Activated CD4-positive, alpha-beta T cell treated with anti-CD3 and anti-CD28 coated beads for 4 hours (primary cell): ENCODE measurements at regions not wholly inside any gene's neighbourhood (a gene's known extent, or its start where the extent isn't known, plus 50 kb on each side); places are given as distances from the start of the nearest gene placed in this dataset.
"Not testable (repeated sequence)": the region's sequence is repeated elsewhere in the genome, so short reads cannot be mapped to it uniquely, and the experiment has no call there.

ENCODE experiments used
- DNase-seq, 2 donors: peaks; one replicate each; pipeline ENCODE4 v3.0.0-alpha.2; 2020

- DNase-seq, result no peak
These were observed 50.7 kb upstream of the SYNDIG1 start for GRCh38 chr20:24418731-24419130.

DNA sequence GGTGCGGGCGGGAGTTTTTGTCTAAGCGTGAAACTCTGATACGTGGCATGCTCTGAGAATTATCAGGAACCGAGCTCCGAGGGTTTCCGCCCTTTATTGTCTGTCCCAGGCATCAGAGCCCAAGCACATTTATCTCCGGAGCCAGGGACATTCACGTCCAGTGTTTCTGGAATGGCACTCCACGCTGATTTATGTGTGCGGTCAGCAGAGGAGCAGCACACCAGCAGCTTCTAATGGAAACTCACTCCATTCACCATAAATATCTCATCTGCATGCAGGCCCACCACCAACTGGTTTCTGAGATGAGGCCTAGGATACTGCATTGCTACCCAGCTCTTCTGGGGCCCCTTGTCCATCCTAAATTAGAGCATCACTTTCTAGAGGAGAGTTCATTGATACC is 51.9 kb upstream of the SYNDIG1 start:
- DNase-seq, result no peak

GRCh38 chr20:24415444-24415843 is 54.0 kb upstream of the SYNDIG1 start:
- DNase-seq, result not testable (repeated sequence)

DNA sequence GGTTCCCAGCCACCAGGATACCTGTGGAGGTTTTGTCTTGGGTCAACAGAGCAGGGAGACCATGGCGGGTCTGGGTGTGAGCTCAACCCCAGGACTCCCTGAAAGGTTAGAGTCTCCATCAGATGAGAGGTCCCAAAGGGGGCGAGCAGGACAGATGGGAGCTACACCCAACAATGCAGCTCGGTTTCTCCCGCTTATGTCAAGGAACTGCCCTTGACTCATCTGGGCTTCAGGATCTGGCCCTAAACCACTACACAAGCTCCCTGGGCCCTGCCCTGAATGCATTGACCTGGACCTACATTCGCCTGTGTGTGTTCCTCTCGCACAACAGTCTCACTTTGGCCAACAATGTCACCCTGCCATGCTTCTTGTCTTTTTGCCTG is 57.6 kb upstream of the SYNDIG1 start:
- DNase-seq, result no peak

DNA sequence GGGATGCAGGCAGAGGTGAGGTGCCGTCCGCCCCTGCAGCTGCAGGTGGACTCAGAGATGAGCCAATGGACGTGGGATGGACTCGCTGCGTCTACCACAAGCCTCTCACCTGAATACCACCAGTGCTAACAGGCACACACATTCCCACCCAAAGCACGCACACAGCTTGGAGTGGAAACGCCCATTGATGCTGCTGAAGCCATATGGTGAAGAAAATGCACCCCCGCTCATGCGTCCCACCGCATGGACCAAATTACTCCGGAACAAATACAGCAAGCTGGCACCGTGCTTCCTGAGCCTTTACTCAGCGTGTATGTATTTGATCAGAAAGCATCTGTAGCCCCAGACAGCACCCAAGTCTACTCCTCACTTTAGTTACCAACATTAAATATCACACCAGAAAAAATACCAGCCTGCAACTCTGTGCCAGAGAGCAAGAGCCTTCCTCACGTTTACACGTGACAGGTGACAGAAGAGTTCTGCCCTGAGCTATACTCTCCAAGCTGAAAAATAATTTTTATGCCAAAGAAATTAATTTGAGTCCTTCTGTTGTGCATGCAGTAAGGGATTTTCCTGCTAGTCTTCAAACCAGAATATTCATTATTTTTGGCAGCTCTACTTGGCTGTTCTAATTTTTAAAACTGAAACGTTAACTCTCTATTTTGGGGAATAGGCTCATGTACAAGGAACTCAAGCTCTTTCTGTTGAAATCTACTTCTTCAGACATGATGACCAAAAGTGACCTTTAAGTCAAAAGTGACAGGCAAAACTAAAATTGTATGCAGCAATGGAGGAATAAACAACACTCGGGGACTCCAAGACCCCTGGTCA is 58.2 kb upstream of the SYNDIG1 start:
- no peak for DNase-seq

DNA sequence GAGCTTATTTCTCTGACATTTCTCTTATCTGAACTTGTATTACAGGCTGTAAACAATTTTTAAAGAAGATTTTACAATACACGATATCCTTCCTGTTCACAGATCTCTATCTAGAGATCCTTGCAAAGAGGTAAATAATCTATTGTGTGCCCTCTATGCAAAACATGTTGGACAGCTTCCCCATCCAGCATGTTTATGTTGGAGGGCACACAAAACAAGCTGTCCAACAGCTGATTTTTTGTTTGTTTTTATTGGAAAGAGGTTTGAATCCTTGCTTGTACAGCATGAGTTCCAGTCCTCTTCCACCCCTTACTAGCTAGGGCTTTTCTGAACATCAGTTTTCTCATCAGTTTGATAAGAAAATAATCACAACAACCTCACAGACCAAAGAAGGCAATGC is 62.3 kb upstream of the SYNDIG1 start:
- DNase-seq, result no peak

- no peak for DNase-seq
These were observed 62.7 kb upstream of the SYNDIG1 start for GRCh38 chr20:24406750-24407149.

- no peak for DNase-seq
These were observed 63.2 kb upstream of the SYNDIG1 start for GRCh38 chr20:24406251-24406650.

GRCh38 chr20:24405810-24406209 is 63.6 kb upstream of the SYNDIG1 start:
- DNase-seq, result no peak

- no peak for DNase-seq
These were observed 66.0 kb upstream of the SYNDIG1 start for GRCh38 chr20:24403406-24403805.

DNA sequence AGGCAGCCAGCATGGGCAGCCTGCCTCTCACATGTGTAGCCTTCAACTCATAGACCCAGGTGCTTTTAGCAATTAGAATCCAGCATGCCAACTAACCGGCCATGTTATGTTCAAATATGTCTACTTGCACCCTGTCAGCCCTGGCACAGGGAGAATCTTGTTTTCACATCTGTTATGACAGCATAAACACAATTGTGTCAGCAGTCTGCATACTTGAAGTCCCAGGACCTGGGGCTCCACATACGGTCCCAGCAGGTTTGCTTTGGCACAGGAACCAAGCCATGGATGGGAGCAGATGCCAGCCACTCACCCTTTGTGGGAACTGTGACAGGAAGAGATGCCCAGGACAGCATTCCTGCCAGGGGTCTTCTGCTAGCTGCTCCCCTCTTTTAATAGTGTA is 67.2 kb upstream of the SYNDIG1 start:
- no peak for DNase-seq

DNA sequence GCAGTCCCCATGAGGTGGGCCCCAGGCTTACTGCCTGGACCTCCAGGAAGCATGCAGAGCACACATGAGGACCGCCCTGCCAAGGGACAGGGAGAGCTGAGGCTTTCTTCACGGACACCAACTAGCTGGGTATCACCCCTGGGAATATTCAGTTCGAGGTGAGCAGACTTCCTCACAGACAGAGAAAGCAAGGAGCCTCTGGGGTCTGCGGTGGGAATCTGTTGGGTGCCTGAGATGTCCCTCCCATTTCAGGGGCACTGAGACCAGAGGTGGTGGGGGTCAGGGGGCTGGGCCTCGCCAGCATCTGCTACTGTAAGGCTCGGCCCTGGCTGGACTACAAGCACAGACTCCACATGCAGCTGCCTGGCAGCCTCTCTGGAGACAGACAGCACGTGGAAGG is 74.3 kb upstream of the SYNDIG1 start:
- no peak for DNase-seq

- DNase-seq, result no peak
These were observed 75.5 kb upstream of the SYNDIG1 start for GRCh38 chr20:24393903-24394302.

GRCh38 chr20:24392612-24393011 is 76.8 kb upstream of the SYNDIG1 start:
- no peak for DNase-seq

DNA sequence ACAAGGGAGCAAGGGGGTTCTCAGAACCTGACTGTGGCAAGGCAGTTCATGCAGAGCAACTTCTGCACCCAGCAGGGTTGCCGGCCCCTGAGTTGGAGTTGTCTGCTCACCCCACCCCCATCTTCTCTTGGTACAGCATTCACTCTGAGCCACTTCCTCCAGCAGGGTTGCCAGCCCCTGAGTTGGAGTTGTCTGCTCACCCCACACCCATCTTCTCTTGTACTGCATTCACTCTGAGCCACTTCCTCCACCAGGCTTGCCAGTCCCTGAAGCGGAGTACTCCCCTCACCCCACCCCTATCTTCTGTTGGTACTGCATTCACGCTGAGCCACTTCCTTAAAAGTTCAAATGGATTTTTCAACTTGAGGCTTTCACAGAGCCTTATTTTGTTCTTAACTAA is 79.7 kb upstream of the SYNDIG1 start:
- no peak for DNase-seq

DNA sequence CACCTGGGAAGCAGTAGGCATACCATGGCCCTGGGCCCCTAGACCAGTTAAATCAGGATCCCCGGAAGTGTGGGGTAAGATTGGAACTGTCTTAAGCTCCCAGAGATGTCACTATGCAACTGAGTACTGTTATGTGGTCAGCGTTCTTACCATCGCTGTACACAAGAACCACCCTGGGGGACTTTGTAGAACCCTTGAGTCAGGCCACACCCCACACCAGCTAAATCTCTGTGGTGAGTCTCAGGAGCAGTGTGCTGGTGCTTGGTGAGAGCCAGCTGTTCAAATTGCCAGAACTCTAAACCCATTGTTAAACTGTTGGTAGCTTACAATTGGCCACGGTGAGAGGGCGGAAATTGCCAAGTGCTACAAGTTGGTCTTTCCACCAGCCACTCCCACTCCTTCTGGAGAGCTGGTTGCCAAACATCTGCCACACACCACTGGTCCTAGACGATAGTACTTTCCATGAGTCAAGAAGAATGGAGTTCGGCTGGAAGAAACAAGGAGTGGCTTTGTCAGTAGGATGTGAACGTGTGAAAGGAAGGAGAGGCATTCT is 80.5 kb upstream of the SYNDIG1 start:
- DNase-seq, result no peak

DNA sequence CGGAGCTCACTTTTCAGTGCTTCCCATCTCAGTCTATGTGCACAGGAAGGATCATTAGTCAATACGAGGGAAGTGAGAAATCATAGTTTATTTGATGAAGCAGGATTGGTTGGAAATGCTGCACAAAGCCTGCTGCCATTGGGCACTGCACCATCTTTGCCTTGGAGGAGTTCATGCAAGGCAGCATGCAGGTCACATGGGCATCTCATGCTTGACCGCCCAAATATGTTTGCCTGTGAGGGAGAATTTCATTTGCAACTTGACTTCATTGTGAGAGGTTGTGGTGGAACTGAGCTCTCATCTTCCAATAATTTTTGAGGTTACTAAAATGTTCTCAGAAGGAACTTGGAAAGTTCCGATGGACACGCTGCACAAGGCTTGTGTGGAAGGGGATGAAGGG is 83.9 kb upstream of the SYNDIG1 start:
- DNase-seq, result no peak

- no peak for DNase-seq
These were observed 84.6 kb upstream of the SYNDIG1 start for GRCh38 chr20:24384865-24385264.

DNA sequence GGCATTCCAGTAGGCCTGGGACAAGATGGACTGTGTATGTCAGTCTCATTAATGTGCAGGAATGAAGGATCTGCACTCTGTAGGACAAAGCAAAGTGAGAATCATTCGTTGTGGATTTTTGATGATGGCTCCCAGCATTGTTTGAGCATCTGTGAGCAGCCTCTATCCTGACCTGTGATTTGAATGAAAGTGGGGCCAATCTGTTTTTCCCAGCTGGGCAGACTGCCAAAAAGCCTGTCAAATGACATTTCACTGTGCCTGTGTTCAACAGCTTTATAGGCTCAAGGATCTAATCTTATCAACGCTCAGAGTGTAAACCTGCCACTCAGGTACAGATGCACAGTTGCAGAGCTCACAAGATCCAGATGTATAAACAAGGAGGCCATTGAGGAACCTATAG is 86.7 kb upstream of the SYNDIG1 start:
- no peak for DNase-seq

- no peak for DNase-seq
These were observed 87.1 kb upstream of the SYNDIG1 start for GRCh38 chr20:24382331-24382730.

DNA sequence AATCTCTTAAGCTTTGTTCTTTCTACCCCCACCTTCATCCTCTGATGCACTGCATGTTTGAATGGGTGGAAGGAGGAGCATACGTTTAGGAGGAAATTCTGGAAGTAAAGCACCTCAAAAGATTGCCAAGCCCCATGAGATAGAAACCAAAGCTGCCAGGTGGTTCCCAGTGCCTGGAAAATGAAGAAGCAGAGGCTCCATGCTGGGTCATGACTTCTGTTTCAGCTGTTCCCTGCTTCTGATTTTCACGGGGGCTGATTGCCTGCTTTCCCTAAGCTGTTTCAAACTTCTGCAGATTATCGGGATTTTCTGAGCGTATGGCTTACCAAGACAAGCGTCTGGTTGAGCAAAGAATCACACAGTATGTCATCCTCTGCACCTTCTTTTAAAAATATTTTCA is 87.5 kb upstream of the SYNDIG1 start:
- no peak for DNase-seq

GRCh38 chr20:24379484-24379927 is 89.9 kb upstream of the SYNDIG1 start:
- DNase-seq, result no peak

DNA sequence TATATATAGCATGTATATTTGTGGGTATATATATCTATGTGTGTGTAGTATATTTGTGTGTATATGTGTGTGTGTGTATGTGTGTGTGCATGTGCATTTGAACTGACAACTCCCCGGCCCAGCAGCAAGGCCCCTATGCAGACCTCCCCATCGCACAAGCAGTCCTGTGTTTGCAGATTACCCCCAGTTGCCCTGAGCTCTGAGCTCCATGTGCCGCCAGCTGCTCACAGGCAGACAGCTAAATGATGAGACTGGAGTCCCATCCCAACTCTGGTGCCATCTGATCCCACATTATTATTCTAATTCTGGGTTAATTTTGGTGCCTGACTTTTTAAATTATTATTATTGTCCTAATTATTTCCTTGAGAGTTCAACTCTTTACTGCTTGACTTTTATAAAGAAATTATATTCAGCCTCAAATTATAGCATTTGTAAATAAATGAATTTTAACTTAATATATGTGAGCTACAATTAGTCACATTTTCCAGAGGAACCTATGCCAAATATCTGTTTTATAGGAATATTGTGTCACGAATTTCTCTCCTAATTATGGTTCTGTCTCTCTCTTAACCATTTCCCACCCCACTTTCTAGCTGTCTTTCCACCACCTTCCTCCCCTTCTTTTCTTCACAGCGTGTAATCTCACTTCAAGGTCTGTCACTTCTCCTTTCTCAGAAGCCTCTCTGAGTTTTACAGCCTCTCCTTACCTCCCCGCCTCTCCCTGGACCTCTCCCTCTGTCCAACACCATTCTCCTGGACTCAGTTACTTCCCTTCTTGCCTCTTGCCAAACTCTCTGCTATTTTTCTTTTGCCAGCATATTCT is 90.6 kb upstream of the SYNDIG1 start:
- DNase-seq, result no peak
